ENCODE measurements at regions not wholly inside any gene's neighbourhood (a gene's known extent, or its start where the extent isn't known, plus 50 kb on each side); places are given as distances from the start of the nearest gene placed in this dataset.

- DNase-seq (ENCODE audit: extremely low spot score, insufficient read length, low read depth) (no peak), FAIRE-seq (no peak)
Measured at GRCh38 chr20:6831461-6831860, 64.0 kb downstream of the BMP2 start.

GRCh38 chr20:6832811-6833210 is 65.3 kb downstream of the BMP2 start:
- FAIRE-seq (no peak), DNase-seq (ENCODE audit: extremely low spot score, insufficient read length, low read depth) (no peak)

DNA sequence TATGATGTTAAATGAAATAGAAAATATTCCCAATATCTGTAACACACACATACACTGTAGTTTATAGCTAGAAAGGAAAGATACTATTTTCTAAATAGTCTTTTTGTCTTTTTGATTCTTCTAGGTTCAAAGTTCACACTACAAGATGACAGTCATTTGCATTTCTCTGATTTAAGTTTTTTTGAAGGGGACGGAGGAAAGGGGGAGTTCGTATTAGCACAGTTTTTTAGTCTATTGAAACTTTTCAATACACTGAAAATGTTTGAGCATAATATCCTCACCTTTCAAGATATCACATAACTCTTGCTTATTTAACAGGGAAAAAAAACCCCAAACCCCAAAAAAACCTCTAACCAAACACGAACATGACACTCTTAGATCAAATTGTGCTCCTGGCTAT is 68.1 kb downstream of the BMP2 start:
- FAIRE-seq = no peak
- DNase-seq (ENCODE audit: extremely low spot score, insufficient read length, low read depth) = no peak

GRCh38 chr20:6836821-6837374 is 69.4 kb downstream of the BMP2 start:
- FAIRE-seq = no peak
- no peak for DNase-seq (ENCODE audit: extremely low spot score, insufficient read length, low read depth)

GRCh38 chr20:6837730-6838129 is 70.2 kb downstream of the BMP2 start:
- DNase-seq (ENCODE audit: extremely low spot score, insufficient read length, low read depth) (no peak), FAIRE-seq (no peak)

- DNase-seq (ENCODE audit: extremely low spot score, insufficient read length, low read depth) (no peak), FAIRE-seq (no peak)
Measured at GRCh38 chr20:6838181-6838826, 70.8 kb downstream of the BMP2 start.

GRCh38 chr20:6841128-6841527 is 73.6 kb downstream of the BMP2 start:
- FAIRE-seq = no peak
- no peak for DNase-seq (ENCODE audit: extremely low spot score, insufficient read length, low read depth)

DNA sequence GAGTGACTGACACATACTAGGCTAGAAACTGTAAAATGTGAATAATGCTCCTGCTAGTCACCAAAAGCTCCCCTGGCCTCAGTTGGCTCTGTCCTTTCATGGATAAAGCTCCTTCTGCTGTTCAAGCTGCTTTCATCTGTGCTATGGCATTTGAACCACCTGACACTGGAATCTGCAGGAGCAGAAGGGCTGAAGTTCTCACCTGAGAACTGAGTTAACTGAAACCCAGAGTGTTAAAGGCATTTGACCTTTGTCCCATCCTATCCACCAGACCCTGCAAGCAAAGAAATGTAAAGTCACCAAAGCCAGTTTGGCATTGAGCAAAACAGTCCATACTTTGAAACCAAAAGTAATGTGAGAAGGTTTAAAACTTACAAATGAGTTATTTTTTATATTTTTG is 77.7 kb downstream of the BMP2 start:
- no peak for FAIRE-seq
- DNase-seq (ENCODE audit: extremely low spot score, insufficient read length, low read depth) = no peak

- FAIRE-seq = no peak
- no peak for DNase-seq (ENCODE audit: extremely low spot score, insufficient read length, low read depth)
Measured at GRCh38 chr20:6848041-6848440, 80.6 kb downstream of the BMP2 start.

GRCh38 chr20:6848992-6849391 is 81.5 kb downstream of the BMP2 start:
- DNase-seq (ENCODE audit: extremely low spot score, insufficient read length, low read depth) = no peak
- no peak for FAIRE-seq

DNA sequence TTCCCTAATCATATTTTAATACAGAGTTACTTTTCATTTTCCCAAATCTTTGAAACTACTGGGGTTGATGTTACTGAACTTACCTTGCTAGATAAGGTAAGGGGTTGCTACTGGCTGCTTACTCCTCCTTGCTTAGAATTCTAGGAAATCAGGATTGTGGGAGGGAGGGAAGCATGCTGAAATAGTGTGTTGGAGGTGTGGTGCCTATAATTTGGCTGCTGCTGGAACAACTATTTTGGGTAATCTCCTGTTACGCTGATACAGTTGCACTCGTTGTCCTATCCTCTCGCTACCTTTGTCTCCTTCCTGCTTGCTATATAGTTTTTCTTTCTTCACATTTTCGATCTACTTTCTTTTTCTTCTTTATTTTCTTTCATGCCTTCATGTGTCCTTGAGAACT is 83.7 kb downstream of the BMP2 start:
- no peak for FAIRE-seq
- no peak for DNase-seq (ENCODE audit: extremely low spot score, insufficient read length, low read depth)

DNA sequence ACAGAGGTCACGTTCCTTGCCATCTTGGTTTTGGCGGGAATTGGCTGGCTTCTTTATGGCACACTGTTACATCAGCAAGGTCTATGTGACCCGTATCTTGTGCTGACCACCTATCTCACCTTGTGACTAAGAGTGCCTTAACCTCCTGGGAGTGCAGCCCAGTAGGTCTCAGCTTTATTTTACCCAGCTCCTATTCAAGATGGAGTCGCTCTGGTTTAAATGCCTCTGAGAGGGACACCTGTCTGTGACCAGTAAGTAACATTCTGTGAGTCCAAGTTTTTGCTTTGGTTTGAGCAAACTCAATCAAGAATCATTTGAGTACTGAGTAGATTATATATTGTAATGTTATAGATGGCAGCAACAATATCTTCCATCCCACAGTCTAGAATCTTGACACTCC is 85.0 kb downstream of the BMP2 start:
- no peak for FAIRE-seq
- DNase-seq (ENCODE audit: extremely low spot score, insufficient read length, low read depth) = no peak

DNA sequence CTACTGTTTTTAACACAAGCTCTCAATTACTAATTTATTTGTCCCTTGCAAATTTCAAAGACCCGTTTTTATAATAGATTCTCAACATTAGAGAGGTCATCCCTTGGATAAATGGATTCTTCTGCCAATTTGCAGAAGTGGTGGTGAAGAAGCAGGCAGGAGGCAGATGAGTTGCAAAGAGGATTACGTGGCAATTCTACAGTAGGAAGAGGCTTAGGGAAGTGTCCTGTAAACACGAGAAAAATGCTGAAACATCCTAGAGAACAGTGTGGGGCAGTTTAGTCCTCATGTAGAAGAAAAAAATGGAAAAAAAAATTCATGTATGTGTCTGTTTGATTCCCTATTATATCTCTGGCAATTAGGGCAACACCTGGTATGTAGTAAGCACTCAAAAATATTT is 87.6 kb downstream of the BMP2 start:
- DNase-seq (ENCODE audit: extremely low spot score, insufficient read length, low read depth) (no peak), FAIRE-seq (no peak)

- no peak for FAIRE-seq
- DNase-seq (ENCODE audit: extremely low spot score, insufficient read length, low read depth) = no peak
Measured at GRCh38 chr20:6855796-6856195, 88.3 kb downstream of the BMP2 start.

DNA sequence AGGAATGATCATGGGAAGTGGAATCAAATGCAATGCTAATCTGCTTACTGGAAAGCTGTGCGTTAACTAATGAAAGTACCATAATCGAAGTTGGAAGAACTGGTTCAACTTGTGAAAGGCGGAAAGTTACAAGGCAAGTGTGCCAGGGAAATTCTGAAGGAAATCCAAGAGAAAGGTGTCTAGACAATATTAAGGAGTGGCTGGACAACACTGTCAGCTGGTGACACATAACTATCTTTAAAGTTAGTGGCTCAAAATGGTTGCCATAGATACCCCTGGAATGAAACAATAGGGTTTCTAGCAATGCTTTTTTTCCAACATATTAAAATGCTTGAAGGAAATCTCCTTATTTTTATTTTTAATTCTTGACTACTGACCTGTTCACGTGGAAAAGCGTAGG is 90.4 kb downstream of the BMP2 start:
- DNase-seq (ENCODE audit: extremely low spot score, insufficient read length, low read depth) (no peak), FAIRE-seq (no peak)

DNA sequence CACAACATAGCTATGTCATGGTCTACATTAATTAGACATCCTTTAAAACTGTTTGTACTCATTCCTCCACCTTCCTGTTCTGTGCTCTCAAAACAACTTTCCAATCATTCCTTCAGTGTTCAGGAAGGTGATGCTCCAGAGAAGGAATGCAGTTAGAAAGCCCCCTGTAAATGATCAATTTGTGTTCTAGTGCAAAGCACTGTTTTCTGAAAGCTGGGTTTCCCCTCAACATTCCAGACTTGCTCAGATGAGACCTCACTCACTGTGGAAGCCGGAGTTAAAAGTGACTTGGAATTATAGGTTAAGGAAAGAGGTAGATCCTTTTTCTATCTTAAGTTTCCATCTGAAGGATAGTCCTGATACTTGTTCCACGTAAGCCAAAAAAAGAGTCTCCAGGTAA is 95.9 kb downstream of the BMP2 start:
- FAIRE-seq (no peak), DNase-seq (ENCODE audit: extremely low spot score, insufficient read length, low read depth) (no peak)

- DNase-seq (ENCODE audit: extremely low spot score, insufficient read length, low read depth) (no peak), FAIRE-seq (no peak)
Measured at GRCh38 chr20:6863798-6864201, 96.3 kb downstream of the BMP2 start.

DNA sequence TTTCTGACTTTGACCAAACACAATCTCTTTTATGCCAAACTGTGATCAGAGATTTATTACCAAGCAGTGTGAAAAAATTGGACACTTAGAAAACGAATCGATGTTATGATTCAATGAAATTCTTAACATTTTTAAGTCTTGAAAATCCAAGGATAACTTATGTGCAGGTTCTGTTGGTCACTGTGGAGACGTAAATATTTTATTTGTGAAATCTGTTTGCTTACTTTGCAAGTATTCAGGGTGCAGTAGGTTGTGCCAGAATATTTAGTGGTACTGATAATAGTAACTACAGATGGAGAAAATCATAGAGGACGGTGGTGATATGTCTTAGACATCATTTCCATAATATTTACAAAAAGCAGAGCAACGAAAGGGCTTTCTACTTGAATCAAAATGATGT is 97.3 kb downstream of the BMP2 start:
- FAIRE-seq = no peak
- DNase-seq (ENCODE audit: extremely low spot score, insufficient read length, low read depth) = no peak

DNA sequence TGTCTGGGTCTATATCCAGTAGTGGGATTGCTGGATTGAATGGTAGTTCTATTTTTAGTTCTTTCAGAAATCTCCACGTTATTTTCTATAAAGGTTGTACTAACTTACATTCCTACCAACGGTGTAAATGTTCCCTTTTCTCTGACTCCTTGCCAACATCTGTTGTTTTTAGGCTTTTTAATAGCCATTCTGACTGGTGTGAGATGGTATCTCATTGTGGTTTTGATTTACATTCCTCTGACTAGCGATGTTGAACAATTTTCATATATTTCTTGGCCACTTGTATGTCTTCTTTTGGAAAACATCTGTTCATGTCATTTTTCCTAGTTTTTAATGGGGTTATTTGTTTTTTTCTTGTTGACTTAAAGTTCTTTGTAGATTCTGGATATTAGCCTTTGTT is 99.3 kb downstream of the BMP2 start:
- DNase-seq (ENCODE audit: extremely low spot score, insufficient read length, low read depth) = no peak
- no peak for FAIRE-seq

- FAIRE-seq = no peak
- DNase-seq (ENCODE audit: extremely low spot score, insufficient read length, low read depth) = no peak
Measured at GRCh38 chr20:6868861-6869260, 101.4 kb downstream of the BMP2 start.

- FAIRE-seq (no peak), DNase-seq (ENCODE audit: extremely low spot score, insufficient read length, low read depth) (no peak)
Measured at GRCh38 chr20:6870559-6870958, 103.1 kb downstream of the BMP2 start.

DNA sequence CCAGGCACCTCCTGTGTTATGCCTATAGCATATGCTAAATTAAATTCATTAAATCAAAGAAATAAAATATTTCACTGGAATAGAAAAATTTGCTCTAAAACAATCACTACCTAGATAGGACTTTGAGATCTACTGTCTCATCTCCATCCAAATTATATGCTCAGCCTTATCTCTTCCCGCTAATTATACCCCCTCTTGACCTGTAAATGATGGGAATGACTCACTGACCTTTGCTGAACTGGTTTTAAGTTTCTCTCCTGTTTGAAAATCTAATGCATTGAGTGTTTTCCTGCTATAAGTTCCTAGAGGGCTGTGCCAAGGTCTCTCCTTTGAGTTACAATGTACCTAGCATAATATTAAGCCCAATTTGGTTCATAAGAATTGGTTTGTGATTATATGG is 110.1 kb downstream of the BMP2 start:
- no peak for FAIRE-seq

More for the DNA sequence above, 110.1 kb downstream of the BMP2 start:
- no peak for DNase-seq (ENCODE audit: extremely low spot score, insufficient read length, low read depth)
